Adrenal gland (tissue), 9 donors: ENCODE measurements at regions not wholly inside any gene's neighbourhood (a gene's known extent, or its start where the extent isn't known, plus 50 kb on each side); places are given as distances from the start of the nearest gene placed in this dataset.

Experiments used
- DNase-seq, 7 donors: peaks; one replicate each; pipeline ENCODE4 v3.0.0-alpha.2; 2019 to 2020
- H3K27ac ChIP-seq, 5 donors: fragments of 200-600 bp; sonication (generic) in 4 of 5; 1 replicate in 3 of 5; 2 replicates in 2 of 5; pipeline versions ENCODE4 v1.5.1 to v1.8.0; 2016 to 2020; ENCODE audit warnings: mild to moderate bottlenecking in 1 of 5
- H3K27me3 ChIP-seq: fragments of 200-600 bp; 2 replicates; pipeline ENCODE4 v1.8.0; 2021
- H3K36me3 ChIP-seq, 2 donors: fragments of 200-600 bp; replicated peaks in 1 of 2; 1 replicate in 1 of 2; 2 replicates in 1 of 2; pipeline versions ENCODE4 v1.5.1 to v1.8.0; 2018 to 2022
- H3K4me1 ChIP-seq, 2 donors: fragments of 200-600 bp; replicated peaks in 1 of 2; 1 replicate in 1 of 2; 2 replicates in 1 of 2; pipeline versions ENCODE4 v1.5.1 to v1.8.0; 2018 to 2021
- H3K4me3 ChIP-seq, 4 donors: fragments of 200-600 bp; sonication (generic) in 3 of 4; one replicate each; pipeline ENCODE4 v1.5.1; 2016 to 2018
- H3K9me3 ChIP-seq, 3 donors: fragments of 200-600 bp; sonication (generic) in 1 of 3; replicated peaks in 1 of 3; 1 replicate in 2 of 3; 2 replicates in 1 of 3; pipeline versions ENCODE4 v1.5.1 to v1.8.0; 2016 to 2021
- CTCF ChIP-seq, 6 experiments: fragments of 450-650 bp in 4 of 6; fragments of 200-600 bp in 2 of 6; sonication (generic) in 1 of 6; IDR thresholded peaks; 1 replicate in 5 of 6; 2 replicates in 1 of 6; pipeline versions ENCODE4 v1.5.1 to v1.8.0; 2016 to 2021; ENCODE audit warnings: antibody characterized with exemption in 6 of 6, mild to moderate bottlenecking in 2 of 6, moderate library complexity in 1 of 6
- POLR2A ChIP-seq, 2 donors: fragments of 450-650 bp; IDR thresholded peaks; one replicate each; pipeline ENCODE4 v1.6.1; 2017; ENCODE audit warnings: antibody characterized with exemption in 2 of 2, mild to moderate bottlenecking in 2 of 2, moderate library complexity in 1 of 2
- WGBS, 4 donors: extraction: QIAGEN DNeasy Blood & Tissue Kit in 2 of 4; methylation state at CpG; one replicate each; pipeline versions ENCODE4 v1.1.5 to v1.1.7; 2013 to 2017; 5-methylcytosine and 5-hydroxymethylcytosine counted together
- intact Hi-C, 2 donors: fragments of 100-400 bp; cut with DNase I; formaldehyde crosslinking; loops; one replicate each; pipeline versions ENCODE4 v1.14.1 to v1.15.0; 2022 to 2023
- donor health status: healthy with polysubstance abuse.
- donor health status: Bipolar disorder and iron deficiency.
- donor health status: DM: yes; HTN: yes; CAD: no.
- donor health status: DM: no; HTN: no; CAD: no.
- donor health status: DM: no; HTN: no; CAD: no.

GRCh38 chr11:26777372-26777808 is 55.5 kb upstream of the SLC5A12 start:
- no peak for DNase-seq
- no peaks in the 10 kb centered on the region for H3K4me1 ChIP-seq
- H3K9me3 ChIP-seq: no peaks in the 10 kb centered on the region
- TF ChIP-seq POLR2A (IDR thresholded peaks at IDR 0.05) (no peak), CTCF (IDR thresholded peaks at IDR 0.05) (no peak)
- H3K27ac ChIP-seq: no peak overlapping the region
- no peak overlapping the region for H3K4me3 ChIP-seq
- intact Hi-C loops: no loop called here
- H3K36me3 ChIP-seq: no peaks in the 10 kb centered on the region
- H3K27me3 ChIP-seq: no peaks in the 10 kb centered on the region
- 70 to 75% (median 74%) methylated on average over 5 of the region's 5 CpGs for WGBS, 4 donors

GRCh38 chr11:26778000-26778757 is 56.3 kb upstream of the SLC5A12 start:
- Histone ChIP-seq H3K27me3 (no peaks in the 10 kb centered on the region), H3K9me3 (no peaks in the 10 kb centered on the region), H3K27ac (no peak overlapping the region), H3K4me3 (no peak overlapping the region), H3K36me3 (no peaks in the 10 kb centered on the region), H3K4me1 (no peaks in the 10 kb centered on the region)
- intact Hi-C loops: no loop called here
- DNase-seq: no peak
- TF ChIP-seq POLR2A (IDR thresholded peaks at IDR 0.05): no peak
- TF ChIP-seq CTCF (IDR thresholded peaks at IDR 0.05): no peak
- whole genome bisulfite sequencing, 4 donors: 47 to 55% (median 51%) methylated on average over 8 of the region's 8 CpGs

GRCh38 chr11:26779074-26779865 is 57.4 kb upstream of the SLC5A12 start:
- intact Hi-C loops: no loop called here
- no peaks in the 10 kb centered on the region for H3K4me1 ChIP-seq
- no peaks in the 10 kb centered on the region for H3K27me3 ChIP-seq
- H3K9me3 ChIP-seq: no peaks in the 10 kb centered on the region
- no peak overlapping the region for H3K27ac ChIP-seq
- WGBS, 4 donors: 75 to 83% (median 76%) methylated on average over 4 of the region's 4 CpGs
- no peaks in the 10 kb centered on the region for H3K36me3 ChIP-seq
- H3K4me3 ChIP-seq: no peak overlapping the region
- TF ChIP-seq POLR2A (IDR thresholded peaks at IDR 0.05) (no peak), CTCF (IDR thresholded peaks at IDR 0.05) (no peak)
- DNase-seq: no peak

DNA sequence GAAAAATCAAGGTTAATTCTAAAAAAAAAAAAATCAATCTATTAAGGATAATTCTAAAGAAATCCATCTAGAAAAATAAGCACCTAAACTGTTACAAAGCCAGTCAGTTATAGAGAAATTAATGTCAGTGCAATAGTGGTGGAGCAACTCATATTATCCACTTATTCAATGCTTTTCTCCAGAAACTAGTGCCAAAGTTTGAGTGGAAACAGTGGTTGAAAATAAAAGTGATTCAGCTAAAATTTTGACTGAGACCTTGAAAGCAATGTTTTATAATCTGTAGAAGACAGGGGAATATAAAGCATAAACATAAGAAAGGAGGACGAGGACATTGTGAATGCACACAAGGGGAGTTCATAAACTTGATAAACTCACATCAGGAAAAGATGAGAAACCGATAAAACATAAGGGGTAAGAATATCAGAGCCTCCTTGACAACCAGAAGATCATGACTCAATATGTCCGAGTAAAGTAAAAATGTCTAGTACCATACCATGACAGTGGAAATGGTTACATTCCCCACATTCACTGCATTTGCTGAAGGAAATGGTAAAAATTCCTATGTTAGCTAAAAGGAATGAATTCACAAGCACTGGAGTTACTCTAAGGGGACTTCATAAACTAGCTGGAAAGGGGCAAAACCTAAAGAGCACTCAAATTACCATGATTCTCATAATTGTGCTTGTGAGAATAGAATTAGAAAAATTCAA is 58.7 kb upstream of the SLC5A12 start:
- H3K36me3 ChIP-seq: no peaks in the 10 kb centered on the region

More for the DNA sequence above, 58.7 kb upstream of the SLC5A12 start:
- no peak for DNase-seq
- Histone ChIP-seq H3K4me3 (no peak overlapping the region), H3K27ac (no peak overlapping the region), H3K9me3 (no peaks in the 10 kb centered on the region), H3K4me1 (no peaks in the 10 kb centered on the region), H3K27me3 (no peaks in the 10 kb centered on the region)
- TF ChIP-seq CTCF (IDR thresholded peaks at IDR 0.05) (no peak), POLR2A (IDR thresholded peaks at IDR 0.05) (no peak)
- intact Hi-C loops: no loop called here
- 56 to 77% (median 72%) methylated on average over 3 of the region's 3 CpGs for WGBS, 4 donors
